Colonic mucosa (tissue), 4 donors: ENCODE measurements at regions not wholly inside any gene's neighbourhood (a gene's known extent, or its start where the extent isn't known, plus 50 kb on each side); places are given as distances from the start of the nearest gene placed in this dataset.

Experiments used
- DNase-seq: peaks from one replicate; pipeline ENCODE4 v3.0.0-alpha.2; 2020
- H3K27ac ChIP-seq: fragments of 200-600 bp; one replicate; pipeline ENCODE4 v1.8.0; 2021
- H3K27me3 ChIP-seq: fragments of 200-600 bp; one replicate; pipeline ENCODE4 v1.8.0; 2021
- H3K36me3 ChIP-seq: fragments of 200-600 bp; one replicate; pipeline ENCODE4 v1.8.0; 2021
- H3K4me1 ChIP-seq: fragments of 200-600 bp; one replicate; pipeline ENCODE4 v1.8.0; 2021; ENCODE audit warnings: mild to moderate bottlenecking
- H3K4me3 ChIP-seq: fragments of 200-600 bp; one replicate; pipeline ENCODE4 v1.8.0; 2021
- H3K9ac ChIP-seq, 2 donors: one replicate each; pipeline ENCODE4 v1.7.0; 2013; ENCODE audit warnings: control low read depth in 2 of 2, low read depth in 2 of 2, low read length in 2 of 2
- H3K9me3 ChIP-seq: fragments of 200-600 bp; one replicate; pipeline ENCODE4 v1.8.0; 2021
- intact Hi-C: fragments of 100-400 bp; cut with DNase I; formaldehyde crosslinking; loops from one replicate; pipeline ENCODE4 v1.14.1; 2022
- TF ChIP-seq, protein P1 (sequence below): fragments of 200-600 bp; IDR thresholded peaks from one replicate; pipeline ENCODE4 v1.8.0; 2022; ENCODE audit warnings: antibody characterized with exemption, mild to moderate bottlenecking
- donor health status: healthy.
- donor health status: DM: no; HTN: no; CAD: no.
- donor health status: DM: no; HTN: no; CAD: no.

DNA sequence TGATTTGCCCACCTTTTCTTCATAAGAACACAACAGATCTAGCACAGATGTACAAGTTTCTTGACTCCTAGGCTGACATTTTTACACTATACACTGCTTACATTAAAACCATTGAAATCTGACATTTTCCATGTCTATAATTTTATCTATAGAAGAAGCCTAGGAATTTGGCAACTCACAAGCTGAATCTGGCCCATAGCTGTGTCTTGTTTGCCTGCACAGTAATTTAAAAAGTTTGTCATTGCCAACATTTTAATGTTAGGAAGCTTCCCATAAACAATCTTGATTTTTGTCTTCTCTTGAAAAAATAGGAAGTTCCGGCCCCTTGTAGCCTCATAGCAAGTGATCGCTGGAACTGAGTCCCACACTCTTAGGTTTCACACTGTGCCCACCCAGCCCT, 394.6 kb upstream of the AZI2 start:
- Histone ChIP-seq H3K9ac (no peak overlapping the region), H3K4me1 (no peaks in the 10 kb centered on the region), H3K27ac (no peak overlapping the region), H3K27me3 (no peaks in the 10 kb centered on the region), H3K4me3 (no peak overlapping the region), H3K9me3 (no peaks in the 10 kb centered on the region), H3K36me3 (no peaks in the 10 kb centered on the region)
- no peak for DNase-seq
- TF ChIP-seq, protein P1, sequence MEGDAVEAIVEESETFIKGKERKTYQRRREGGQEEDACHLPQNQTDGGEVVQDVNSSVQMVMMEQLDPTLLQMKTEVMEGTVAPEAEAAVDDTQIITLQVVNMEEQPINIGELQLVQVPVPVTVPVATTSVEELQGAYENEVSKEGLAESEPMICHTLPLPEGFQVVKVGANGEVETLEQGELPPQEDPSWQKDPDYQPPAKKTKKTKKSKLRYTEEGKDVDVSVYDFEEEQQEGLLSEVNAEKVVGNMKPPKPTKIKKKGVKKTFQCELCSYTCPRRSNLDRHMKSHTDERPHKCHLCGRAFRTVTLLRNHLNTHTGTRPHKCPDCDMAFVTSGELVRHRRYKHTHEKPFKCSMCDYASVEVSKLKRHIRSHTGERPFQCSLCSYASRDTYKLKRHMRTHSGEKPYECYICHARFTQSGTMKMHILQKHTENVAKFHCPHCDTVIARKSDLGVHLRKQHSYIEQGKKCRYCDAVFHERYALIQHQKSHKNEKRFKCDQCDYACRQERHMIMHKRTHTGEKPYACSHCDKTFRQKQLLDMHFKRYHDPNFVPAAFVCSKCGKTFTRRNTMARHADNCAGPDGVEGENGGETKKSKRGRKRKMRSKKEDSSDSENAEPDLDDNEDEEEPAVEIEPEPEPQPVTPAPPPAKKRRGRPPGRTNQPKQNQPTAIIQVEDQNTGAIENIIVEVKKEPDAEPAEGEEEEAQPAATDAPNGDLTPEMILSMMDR = no peak
- intact Hi-C loops = no loop called here

DNA sequence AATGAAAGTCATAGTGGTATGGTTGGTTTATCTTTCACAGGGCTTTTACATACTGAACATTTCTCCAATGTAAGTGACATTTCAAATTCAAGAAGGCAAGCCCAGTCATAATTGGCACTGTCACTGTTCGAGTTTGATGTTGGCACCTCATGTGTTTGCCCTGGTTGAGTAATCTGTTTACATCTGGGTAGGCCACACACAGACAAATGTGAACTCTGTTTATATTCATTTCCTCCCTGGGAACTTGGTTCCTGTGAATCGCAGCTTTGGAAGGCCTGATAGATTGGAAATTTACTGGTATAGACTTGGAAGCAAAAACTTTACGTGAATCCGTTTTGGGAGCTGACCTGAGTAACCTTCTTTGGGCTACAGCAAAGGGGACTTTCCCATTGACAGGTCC, 395.2 kb upstream of the AZI2 start:
- DNase-seq = no peak
- TF ChIP-seq, protein P1 = no peak
- Histone ChIP-seq H3K27me3 (no peaks in the 10 kb centered on the region), H3K9ac (no peak overlapping the region), H3K4me3 (no peak overlapping the region), H3K9me3 (no peaks in the 10 kb centered on the region), H3K4me1 (no peaks in the 10 kb centered on the region), H3K36me3 (no peaks in the 10 kb centered on the region), H3K27ac (no peak overlapping the region)
- intact Hi-C loops = no loop called here

DNA sequence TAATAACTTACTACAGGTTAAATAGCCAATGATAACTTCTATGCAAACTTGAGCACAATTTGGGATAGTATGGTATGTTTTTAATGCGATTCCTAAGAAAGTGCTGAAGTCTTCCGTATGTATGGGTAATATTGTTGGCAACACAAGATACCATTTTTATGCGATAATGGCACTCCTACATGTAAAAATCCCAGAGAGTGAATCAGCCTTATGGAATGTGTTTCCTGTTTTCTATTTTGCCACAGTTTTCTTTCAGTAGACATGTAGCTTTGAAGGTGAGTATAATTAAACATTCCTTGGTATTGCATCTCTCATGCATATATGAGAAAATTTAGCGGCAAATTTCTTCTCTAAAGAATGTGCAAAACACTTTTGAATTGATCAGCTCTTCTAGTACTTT, 396.8 kb upstream of the AZI2 start:
- Histone ChIP-seq H3K9ac (no peak overlapping the region), H3K4me3 (no peak overlapping the region), H3K9me3 (no peaks in the 10 kb centered on the region), H3K36me3 (no peaks in the 10 kb centered on the region), H3K4me1 (no peaks in the 10 kb centered on the region), H3K27ac (no peak overlapping the region), H3K27me3 (no peaks in the 10 kb centered on the region)
- TF ChIP-seq, protein P1 = no peak
- no peak for DNase-seq
- intact Hi-C loops = no loop called here

DNA sequence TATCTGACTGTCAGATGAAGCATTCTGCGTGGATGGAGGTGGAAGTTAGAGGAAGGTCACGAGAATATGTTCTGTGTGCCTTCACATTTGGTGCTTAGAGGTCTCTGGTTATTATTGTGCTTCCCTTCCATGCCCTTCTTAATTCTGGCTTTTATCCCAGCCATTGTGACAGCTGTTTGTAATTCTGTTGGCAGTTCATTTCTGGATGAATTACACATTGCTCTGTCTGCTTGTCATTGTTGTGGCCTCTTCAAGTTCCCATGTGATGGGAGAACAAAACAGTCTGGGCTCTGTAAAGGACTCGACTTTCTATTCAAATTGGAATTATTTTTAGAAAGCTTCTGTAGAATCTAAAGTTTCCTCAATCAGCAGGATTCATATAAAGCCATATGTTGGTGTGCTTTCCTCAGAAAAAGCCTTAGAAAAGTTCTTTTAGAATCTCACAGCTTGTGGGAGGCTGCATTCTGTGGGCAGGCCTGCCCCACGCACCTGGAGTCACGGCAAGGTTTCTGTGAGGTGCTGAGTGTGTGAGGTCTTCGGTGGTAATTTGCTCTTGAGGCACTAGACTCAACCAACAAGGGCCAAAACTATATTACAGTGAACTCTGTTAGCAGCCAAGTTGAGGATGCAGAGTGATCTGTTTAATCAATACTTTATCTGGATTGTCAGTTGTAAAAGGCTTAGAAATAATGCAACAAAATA, 397.4 kb upstream of the AZI2 start:
- no peak for DNase-seq
- H3K27me3 ChIP-seq = no peaks in the 10 kb centered on the region
- intact Hi-C loops = no loop called here
- no peak overlapping the region for H3K4me3 ChIP-seq
- H3K36me3 ChIP-seq = no peaks in the 10 kb centered on the region
- H3K27ac ChIP-seq = no peak overlapping the region
- H3K4me1 ChIP-seq = no peaks in the 10 kb centered on the region
- H3K9me3 ChIP-seq = no peaks in the 10 kb centered on the region
- TF ChIP-seq, protein P1 = no peak
- H3K9ac ChIP-seq = no peak overlapping the region

DNA sequence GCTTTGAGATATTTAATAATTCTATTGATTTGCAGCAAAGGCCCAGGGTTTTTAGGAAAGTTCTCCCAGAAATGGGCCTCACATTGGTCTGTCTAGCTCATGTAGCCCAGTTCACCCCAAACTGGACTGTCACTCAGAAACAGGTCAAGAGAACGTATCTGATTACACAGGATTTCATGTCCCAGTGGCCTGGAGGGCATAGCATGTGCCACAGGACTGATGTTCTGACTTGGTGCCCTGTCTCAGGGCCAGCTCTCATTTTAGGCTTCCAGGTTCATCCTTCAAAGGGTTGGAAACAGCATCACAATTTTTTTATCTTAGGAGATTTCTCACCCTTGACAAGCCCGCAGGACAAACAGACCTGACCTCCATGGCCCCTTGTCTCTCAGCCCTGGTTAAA, 398.4 kb upstream of the AZI2 start:
- no peaks in the 10 kb centered on the region for H3K27me3 ChIP-seq
- no peaks in the 10 kb centered on the region for H3K4me1 ChIP-seq
- intact Hi-C loops = no loop called here
- no peak overlapping the region for H3K9ac ChIP-seq
- H3K27ac ChIP-seq = no peak overlapping the region
- no peaks in the 10 kb centered on the region for H3K36me3 ChIP-seq
- TF ChIP-seq, protein P1 = no peak
- DNase-seq = no peak
- no peaks in the 10 kb centered on the region for H3K9me3 ChIP-seq
- no peak overlapping the region for H3K4me3 ChIP-seq
